ENCODE measurements at regions not wholly inside any gene's neighbourhood (a gene's known extent, or its start where the extent isn't known, plus 50 kb on each side); places are given as distances from the start of the nearest gene placed in this dataset.

DNA sequence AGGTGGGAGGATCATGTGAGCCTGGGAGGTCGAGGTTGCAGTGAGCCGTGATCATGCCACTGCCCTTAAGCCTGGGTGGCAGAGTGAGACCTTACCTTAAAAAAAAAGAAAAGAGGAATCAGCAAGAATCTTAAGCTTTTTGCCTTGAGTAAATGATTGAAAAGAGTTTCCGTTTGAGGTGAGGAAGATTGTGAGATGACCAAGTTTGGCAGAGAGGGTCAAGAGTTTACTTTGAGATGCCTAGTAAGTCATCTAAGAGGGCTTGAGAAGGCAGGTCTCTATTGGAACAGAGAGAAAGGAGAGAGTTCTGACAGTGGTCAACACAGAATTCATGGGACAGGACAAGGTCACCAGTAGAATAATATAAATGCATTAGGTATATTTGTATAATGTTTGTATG, 572.1 kb downstream of the TLE4 start:
- no peak for DNase-seq (ENCODE audit: low read depth)

DNA sequence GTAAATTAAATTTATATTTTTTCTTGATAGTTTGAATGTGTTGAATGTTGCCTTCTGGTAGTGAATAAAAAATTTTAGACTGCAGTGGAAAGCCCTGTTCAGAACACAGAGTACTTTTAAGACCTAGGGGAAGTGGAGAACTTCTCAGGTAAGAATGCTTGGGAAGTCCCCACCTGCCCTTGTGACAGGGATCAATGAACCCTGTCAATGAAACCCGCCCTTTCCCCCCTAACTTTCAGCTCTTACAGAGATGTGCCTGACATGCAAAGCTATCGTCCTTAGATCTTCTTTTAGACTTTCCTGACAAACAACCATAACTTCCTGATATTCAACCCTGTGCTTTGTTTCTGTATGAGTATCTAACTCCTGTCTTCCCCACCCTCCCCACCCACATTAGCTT, 562.7 kb downstream of the TLE4 start:
- no peak for DNase-seq (ENCODE audit: low read depth)

DNA sequence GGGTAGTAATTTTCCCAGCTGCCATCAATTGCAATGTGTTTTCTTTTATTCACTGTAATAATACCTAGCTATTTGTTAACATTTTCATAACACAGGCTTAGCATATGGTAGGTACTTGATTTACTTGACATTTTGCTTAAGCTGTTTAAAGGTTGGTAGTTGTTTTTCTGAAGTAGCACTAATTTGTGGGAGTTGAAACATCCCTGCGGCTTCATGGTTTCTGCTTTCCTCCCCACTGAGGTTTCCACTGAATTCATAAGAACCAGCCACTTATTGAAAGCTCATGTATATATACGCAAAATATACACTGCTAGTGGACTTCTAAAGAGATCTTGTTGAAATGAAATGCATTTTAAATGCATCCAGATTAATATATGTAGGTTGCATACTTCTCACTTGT, 559.9 kb downstream of the TLE4 start:
- no peak for DNase-seq (ENCODE audit: low read depth)

DNA sequence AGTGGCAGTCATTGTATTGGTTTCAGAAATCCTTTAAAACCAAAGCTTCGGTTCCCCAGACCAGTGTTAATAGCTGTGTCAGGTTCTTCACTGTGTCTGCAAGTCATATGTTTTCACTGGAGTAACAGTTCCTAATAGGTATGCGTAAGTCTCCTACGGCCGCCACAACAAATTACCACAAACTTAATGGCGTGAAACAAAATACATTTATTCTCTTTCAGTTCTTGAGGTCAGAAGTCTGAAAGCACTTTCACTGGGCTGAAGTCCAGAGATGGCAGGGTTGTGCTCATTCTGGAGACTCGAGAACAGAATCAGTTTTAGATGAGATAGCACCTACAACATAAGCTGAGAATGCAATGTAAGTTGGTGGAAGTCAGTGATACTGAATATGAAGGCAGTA, 556.2 kb downstream of the TLE4 start:
- no peak for DNase-seq (ENCODE audit: low read depth)

DNA sequence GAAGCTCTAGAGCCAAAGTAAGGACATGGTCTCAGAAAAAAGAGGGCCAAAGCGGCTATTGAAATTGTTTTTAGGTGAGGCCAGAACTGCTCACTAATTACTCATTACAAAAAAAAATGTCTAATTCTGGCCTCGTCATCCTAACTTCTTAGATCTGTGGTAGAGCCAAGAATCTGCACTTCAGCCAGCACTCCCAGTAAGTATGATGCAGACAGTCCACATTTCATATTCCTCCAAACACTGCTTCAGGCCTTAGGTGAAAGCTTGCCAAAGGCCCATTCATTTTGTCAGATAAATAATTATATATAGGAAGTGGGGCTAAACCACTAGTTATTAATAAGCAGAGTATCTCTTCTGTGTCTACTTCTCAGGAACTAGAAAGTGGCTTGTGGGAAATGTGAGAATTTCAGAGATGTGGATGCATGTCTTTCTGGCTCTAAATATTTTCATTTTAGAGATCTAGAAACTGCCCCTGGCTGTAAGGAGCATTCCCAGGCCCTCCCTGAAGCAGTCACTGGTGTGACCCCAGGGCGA, 554.0 kb downstream of the TLE4 start:
- DNase-seq (ENCODE audit: low read depth) = no peak

DNA sequence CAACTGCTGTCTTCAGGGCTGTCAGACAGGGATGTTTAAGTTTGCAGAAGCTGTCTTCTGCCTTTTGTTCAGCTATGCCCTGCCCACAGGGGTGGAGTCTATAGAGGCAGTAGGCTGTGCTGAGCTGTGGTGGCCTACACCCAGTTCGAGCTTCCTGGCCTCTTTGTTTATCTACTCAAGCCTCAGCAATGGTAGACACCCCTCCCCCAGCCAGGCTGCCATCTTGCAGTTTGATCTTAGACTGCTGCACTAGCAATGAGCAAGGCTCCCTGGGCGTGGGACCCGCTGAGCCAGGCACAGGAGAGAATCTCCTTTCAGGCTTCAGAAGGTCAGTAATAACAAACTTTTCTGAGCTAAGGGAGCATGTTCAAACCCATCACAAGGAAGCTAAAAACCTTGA, 545.3 kb downstream of the TLE4 start:
- no peak for DNase-seq (ENCODE audit: low read depth)

DNA sequence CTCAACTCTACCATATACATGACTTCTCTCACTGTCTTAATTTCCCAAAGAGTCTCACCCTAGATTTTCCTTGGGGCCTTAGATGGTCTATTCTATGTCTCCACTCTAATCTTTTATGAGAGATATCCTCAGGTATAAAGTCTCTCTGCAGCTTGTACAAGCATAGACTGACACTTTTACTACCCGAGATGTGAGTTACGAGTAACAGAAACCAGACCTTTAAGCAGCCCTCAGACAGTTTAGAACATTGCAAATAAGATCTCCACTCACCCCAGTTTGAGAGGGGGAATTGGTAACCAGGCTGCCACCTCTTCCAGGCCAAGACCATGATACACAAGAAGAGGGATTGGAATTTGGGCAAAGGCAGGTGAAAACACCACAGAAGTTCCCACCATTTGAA, 542.5 kb downstream of the TLE4 start:
- no peak for DNase-seq (ENCODE audit: low read depth)

DNA sequence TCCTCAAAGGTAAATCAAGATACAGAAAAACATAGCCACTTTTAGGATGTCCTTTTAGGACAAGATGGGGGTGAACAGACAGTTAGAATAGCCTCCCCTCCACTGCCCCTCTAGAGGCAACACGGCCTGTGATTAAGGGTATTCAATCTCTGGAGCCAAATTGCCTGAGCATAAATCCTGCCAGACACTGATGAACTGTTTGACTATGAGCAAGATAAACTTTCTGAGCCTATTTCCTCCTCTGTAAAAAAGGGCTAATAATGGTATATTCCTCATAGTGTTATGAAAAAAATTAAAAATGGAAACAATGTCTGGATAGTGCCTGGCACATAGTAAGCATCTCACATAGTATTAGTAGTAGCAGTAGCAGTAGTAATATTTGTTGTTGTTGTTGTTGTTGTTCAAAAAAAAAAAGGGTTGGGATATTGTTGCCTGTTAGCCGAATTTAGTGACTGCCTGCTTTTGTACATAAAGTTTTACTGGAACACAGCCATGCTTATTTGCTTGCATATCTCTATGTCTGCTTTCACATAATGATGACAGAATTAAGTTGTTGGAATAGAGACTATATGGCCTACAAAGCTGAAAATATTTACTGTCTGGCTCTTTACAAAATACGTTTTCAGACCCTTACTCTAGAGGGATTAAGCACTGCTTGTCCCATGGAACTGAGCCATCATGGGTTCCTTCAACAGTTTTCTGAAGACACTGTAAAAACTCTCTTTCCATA, 536.3 kb downstream of the TLE4 start:
- no peak for DNase-seq (ENCODE audit: low read depth)

DNA sequence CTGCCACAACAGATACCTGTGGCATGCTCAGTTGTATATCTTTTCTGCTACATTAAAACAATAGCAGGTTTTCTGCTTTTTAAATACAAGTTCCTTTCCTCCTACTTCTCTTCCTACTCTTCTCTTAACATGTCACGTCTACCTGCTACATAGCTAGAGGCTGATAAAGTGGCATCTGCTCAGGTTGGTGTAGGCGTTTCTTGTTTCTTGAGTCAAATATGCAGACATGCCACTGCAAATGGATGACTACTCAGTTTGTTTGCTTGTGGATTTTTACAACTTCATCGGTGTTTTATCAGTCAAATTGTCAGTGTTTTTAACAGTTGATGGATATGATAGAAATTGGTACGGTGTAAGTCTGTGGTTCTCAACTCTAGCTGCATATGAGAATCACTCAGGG, 525.7 kb downstream of the TLE4 start:
- DNase-seq (ENCODE audit: low read depth) = no peak

DNA sequence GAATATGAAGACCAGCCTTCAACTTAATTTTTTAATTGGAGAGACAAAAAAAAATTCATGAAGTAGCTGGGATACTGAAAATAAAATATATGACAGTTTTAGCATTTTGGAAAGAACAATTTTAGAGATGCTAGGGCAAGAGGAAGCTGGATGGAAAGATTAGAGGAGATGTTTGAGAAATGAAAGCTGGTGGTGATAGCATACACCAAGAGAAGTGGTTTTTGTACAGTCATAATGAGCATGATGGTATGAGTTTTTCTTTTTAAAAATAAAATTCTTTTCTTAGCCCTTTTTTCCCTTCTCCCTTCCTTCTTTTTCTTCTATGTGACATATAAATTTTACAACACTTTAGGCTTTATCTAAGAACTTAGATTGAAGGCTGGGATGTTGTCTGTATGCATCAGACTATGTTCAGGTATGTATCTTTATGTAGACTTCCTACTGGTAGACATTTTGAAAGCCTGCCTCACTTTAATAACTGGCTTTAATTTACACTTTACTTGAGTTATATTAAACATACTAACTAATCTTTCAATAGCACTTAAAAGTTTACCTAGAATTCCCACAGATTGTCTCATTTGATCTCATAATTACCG, 522.5 kb downstream of the TLE4 start:
- no peak for DNase-seq (ENCODE audit: low read depth)

DNA sequence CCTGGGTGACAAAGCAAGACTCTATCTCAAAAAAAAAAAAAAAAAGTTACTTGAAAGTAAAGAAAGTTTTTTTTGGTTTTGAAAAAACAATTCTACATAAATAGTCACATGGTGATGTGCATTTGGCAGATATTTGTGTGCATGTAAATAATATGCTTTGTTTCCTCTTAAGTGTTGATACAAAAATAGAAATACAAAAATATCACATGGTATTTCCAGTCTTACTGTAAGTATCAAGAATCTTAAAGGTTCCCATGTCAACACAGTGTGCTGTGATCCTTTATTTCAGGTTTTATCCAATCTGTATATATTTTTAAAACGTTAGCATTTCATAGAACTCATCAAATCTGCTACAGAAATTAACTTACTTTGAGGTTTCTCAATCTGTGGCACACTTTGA, 521.9 kb downstream of the TLE4 start:
- DNase-seq (ENCODE audit: low read depth) = no peak

DNA sequence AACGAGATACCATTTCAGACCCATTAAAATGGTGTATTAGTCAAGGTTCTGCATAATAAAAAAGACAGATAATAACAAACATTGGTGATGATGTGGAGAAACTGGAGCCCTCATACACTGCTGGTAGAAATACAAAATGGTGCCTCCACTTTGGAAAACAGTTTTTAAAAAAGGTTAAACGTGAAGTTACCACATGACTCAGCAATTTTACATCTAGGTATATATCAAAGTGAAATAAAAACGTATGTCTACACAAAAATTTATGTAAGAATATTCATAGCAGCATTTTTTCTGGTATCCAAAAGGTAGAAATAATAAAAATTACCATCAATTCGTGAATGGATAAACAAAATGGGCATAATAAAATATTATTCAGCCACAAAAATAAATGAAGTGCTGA, 519.8 kb downstream of the TLE4 start:
- DNase-seq (ENCODE audit: low read depth) = no peak

DNA sequence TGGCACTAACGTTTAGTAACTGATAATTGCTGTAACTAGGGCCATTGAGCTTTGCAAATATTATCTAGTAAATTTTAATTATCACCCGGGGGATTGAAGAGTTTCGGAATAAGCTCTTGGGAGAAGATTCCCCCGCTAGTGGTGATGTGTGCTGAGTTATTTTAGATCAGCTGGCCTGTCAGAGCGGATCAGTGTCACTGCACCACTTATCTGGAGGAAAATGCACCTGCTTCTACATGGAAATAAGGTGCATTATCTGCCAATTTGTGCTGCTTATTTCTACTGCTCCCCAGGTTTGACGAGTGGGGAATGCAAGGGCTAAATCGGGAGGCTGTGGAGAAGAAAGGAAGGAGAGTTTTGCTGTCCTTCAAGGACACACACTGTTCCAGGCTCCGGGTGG, 518.6 kb downstream of the TLE4 start:
- no peak for DNase-seq (ENCODE audit: low read depth)

DNA sequence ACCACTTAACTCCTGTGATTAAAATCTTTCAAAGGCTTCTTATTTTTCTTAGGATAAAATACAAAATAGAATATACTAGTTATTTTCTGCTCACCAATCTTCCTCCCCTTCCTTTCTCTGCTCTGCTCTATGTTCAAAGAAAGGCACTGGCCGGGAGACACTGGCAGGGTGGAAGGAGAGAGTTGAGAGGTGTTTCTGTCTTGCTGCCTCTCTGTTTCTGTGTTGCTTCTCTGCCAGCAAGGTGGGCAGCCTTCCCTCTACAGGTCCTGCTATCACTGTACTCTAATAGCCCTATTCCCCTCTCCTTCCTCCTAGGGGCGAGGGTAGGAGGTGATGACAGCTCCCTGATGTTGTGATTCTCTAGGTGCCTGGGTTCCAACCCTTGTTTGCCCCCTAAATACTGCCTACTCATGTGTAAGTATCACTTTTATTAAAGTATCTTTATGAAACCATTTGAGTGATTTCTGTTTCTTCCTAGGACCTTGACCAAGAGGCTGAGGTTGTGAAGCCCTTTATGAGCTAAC, 515.1 kb downstream of the TLE4 start:
- DNase-seq (ENCODE audit: low read depth) = no peak

DNA sequence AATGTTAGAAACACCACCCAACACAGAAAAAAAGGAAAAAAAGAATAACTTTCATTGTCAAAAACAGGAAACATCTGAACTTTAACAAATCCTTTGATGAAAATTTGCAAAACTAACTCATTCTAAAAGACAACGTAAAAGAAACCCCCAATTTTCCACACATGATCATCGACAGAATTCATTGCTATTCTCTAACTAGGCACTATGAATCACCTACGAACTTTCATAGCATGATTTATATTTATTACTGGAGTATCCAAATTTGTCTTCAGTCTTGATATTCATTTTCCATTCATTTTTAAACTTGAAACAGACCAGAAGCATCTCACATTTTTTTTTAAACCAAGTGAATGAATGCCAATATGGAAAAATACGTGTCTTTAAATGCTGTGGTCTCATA, 514.6 kb downstream of the TLE4 start:
- no peak for DNase-seq (ENCODE audit: low read depth)

DNA sequence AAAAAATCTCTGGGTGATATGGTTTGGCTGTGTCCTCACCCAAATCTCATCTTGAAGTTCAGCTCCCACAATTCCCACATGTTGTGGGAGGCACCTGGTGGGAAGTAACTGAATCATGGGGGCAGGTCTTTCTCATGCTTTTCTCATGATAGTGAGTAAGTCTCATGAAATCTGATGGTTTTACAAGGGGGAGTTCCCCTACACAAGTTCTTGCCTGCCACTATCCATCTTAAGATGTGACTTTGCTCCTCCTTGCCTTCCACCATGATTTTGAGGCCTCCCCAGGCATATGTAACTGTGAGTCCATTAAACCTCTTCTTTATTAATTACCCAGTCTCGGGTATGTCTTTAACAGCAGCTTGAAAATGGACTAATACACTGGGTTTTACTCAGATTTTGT, 513.9 kb downstream of the TLE4 start:
- no peak for DNase-seq (ENCODE audit: low read depth)

DNA sequence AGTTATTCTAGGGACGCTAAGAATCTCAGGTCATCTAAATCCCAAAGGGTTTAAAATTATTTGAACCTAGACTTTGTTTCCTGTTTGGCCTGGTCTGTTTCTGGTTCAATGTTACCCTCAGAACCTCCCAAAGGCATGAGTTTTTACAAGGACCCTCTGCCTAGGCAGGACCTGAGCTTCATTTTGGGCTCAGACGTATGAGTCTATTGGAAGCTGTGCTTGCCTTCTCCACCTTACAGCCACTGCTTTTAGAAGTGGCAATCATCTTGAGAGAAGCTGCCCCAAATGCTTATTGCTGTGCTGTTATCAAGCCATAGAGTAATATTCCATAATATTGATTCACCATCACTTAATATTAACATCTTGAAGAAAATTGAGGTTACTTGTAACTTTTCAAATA, 510.4 kb downstream of the TLE4 start:
- no peak for DNase-seq (ENCODE audit: low read depth)

DNA sequence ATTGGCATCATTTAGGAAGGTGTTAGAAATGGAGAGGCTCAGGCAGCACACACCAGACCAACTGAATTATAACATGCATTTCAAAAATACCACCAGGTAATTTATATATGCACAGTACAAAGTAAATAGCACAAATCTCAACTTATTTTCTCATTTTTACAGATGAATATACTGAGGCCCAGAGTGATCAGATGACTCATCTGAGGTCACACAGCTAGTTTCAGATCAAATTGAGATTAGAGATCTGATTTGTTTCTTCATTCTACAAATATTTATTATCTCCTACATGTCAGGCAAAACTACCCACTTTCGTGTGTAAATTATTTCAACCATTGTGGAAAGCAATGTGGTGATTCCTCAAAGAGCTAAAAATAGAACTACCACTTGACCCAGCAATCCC, 507.1 kb downstream of the TLE4 start:
- no peak for DNase-seq (ENCODE audit: low read depth)

DNA sequence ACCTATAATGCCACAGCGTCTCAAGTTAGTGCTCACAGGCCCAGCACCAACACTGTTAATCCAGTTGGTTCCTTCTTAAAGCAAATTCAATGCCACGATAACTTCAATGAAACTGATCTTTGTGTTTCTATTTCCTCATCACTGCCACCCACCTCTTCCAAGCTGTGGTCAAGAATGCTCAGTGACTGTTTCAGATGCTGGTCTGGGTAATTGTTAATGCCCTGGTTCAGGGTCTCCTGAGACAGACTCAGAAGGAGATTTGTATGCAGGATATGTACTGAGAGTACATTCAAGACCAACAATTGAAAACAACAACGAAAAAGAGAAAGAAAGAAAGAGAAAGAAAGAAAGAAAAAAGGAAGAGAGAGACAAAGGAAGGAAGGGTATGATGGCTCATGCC, 505.3 kb downstream of the TLE4 start:
- no peak for DNase-seq (ENCODE audit: low read depth)

DNA sequence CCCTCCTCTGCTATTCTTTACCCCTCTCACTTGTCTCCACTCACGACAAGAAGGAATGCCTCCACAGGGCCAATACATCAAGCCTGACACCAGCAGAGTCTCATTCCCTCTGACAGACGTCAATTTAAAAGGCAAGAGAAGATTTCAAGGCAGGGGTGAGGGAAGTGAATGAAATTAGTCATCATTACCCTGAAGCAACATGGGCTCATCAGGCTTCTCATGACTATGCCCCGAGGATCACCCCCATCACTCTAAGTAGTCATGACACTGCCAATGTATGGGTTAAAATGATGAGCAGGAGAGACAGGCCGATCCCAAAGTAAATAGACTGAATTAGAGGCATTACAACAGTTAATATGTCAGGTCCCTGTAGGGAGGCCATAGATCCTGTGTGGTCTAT, 504.4 kb downstream of the TLE4 start:
- DNase-seq (ENCODE audit: low read depth) = no peak

DNA sequence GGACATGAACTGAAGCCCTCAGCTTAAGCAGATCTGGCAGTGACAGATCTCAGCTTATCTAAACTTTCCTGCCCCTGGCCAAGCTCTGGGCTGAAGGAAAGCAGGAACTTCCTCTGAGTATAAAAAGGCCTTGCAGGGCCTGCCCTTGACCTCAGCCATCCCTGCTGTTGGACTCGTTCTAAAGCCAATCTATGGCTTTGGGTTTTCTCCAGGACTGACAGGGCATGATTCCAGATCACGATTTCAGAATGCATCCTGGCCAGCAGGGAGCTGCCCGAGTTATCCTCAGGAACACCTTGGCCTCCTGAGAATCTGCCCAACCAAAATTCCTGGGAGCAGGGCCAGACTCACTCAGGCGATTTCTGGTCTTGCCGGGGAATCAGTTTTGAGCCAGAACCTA, 502.7 kb downstream of the TLE4 start:
- no peak for DNase-seq (ENCODE audit: low read depth)

DNA sequence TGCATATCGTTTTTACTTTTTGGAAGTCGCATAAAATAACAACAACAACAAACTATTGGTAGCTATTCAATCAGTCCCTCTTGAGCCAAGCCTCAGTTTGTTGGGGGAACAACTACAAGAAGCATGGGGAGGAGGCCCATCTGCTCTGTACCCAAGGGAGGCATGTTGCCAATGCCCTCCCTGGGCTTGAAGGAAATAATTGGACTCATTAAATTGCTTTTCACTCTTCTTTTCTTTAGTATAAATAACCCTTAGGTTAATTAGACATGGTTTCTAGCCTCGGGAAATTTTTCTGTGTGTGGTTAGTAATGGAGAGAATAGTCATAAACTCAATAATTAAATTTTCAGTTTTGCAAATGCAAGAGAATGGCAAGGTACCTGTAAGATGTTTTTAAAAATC, 500.7 kb downstream of the TLE4 start:
- no peak for DNase-seq (ENCODE audit: low read depth)

DNA sequence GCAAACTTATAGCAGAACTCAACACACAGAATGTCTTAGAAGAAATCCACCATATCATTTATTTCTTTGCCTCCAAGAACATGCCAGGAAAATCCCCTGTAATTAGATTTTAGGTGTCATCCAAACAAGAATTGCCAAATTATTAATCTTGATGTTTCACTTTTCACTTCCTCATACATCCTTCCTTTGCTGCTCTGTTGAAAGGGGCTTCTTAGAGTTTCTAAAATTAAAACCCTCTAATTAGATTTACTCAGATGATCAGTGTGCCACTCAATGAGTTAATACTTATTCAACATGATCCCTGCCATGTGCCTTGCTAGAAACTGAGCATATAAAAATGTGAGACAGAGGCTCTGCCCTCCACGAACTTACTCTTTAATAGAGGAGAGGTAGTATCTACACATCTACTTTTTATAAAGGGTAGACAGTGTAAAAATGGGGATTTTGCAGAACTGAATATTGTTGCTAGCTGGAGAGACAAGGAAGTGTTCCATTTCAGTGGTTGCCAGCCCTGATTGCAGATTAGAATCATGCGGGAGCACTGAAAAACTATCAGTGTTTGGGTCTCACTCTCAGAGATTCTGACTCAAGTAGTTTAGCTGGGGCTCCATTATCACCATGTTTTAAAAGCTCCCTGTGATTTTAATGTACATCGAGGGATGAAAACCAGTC, 498.4 kb downstream of the TLE4 start:
- DNase-seq (ENCODE audit: low read depth) = no peak

All from stimulated activated CD8-positive, alpha-beta memory T cell treated with anti-CD3 and anti-CD28 coated beads, Interleukin-15, amount 100 ng/mL, for 1 hour (primary cell).